K562 (cell line): ENCODE measurements at regions not wholly inside any gene's neighbourhood (a gene's known extent, or its start where the extent isn't known, plus 50 kb on each side); places are given as distances from the start of the nearest gene placed in this dataset.

Experiments used
- ATAC-seq: fragments of 200-7000 bp; cut with Tn5 transposase; 3 replicates; pipeline ENCODE4 v1.9.1; 2020; ENCODE audit warnings: moderate library complexity
- BruUV-seq: library from RNA; stranded (reverse); fragments of 400-500 nt; replicated peaks from 2 replicates; lab custom pipeline; 2021; lab: Mats Ljungman, UMichigan
- CTCF ChIA-PET: fragments of 300-600 bp; formaldehyde crosslinking; extraction: SDS; loops from one replicate; lab custom pipeline; 2021; ENCODE audit warnings: low intra/inter-chr PET ratio; lab: Yijun Ruan, JAX
- POLR2A ChIA-PET: fragments of 300-600, 350-650 bp; sonication (Branson Sonifier 250); formaldehyde crosslinking; extraction: SDS; loops from one replicate; lab custom pipeline; 2021; ENCODE audit warnings: antibody characterized with exemption, inconsistent platforms; lab: Yijun Ruan, JAX
- DNase-seq, 4 experiments: peaks; one replicate each; pipeline versions ENCODE4 v3.0.0 to v3.0.0-alpha.2; 2011 to 2018; ENCODE audit warnings: low spot score in 3 of 4, mixed read lengths in 3 of 4; ENCODE audit errors: extremely low read depth in 1 of 4
- FAIRE-seq: peaks from 2 replicates; lab custom pipeline; 2011; peaks lifted over from hg19 to GRCh38; lab: Jason Lieb, UNC
- H2AFZ ChIP-seq: 2 replicates; pipeline ENCODE4 v1.6.0; 2011; ENCODE audit warnings: low read depth, low read length, control low read depth, inconsistent platforms
- H3K27ac ChIP-seq: fragments of 200-600 bp; 3 replicates; pipeline ENCODE4 v1.8.0; 2011; ENCODE audit warnings: low read depth, mild to moderate bottlenecking, control low read depth, inconsistent platforms, low read length, moderate library complexity, mixed read lengths; ENCODE audit errors: extremely low read depth
- H3K27me3 ChIP-seq, 2 experiments: fragments of 300-600 bp in 1 of 2; 2 replicates in 1 of 2; 3 replicates in 1 of 2; pipeline versions ENCODE4 v1.6.0 to v1.8.0; 2011; ENCODE audit warnings: inconsistent platforms in 2 of 2, low read length in 2 of 2, mild to moderate bottlenecking in 1 of 2, mixed read lengths in 1 of 2, moderate library complexity in 1 of 2; ENCODE audit not compliant: control insufficient read depth in 2 of 2, insufficient read depth in 2 of 2
- H3K36me3 ChIP-seq: fragments of 300-600 bp; 3 replicates; pipeline ENCODE4 v1.8.0; 2011; ENCODE audit warnings: mild to moderate bottlenecking, low read length, inconsistent platforms; ENCODE audit not compliant: control insufficient read depth, insufficient read depth
- H3K4me1 ChIP-seq, 2 experiments: fragments of 200-600 bp in 1 of 2; replicated peaks in 1 of 2; 2 replicates in 1 of 2; 3 replicates in 1 of 2; pipeline versions ENCODE4 v1.5.1 to v1.8.0; 2011; ENCODE audit warnings: inconsistent platforms in 2 of 2, low read length in 2 of 2, mild to moderate bottlenecking in 1 of 2, mixed read lengths in 1 of 2, moderate library complexity in 1 of 2; ENCODE audit not compliant: control insufficient read depth in 2 of 2, insufficient read depth in 2 of 2
- H3K4me2 ChIP-seq: 2 replicates; pipeline ENCODE4 v1.6.1; 2011; ENCODE audit warnings: low read length, control low read depth, inconsistent platforms, mixed read lengths; ENCODE audit not compliant: insufficient read depth
- H3K4me3 ChIP-seq: fragments of 200-600 bp; sonication (generic), shearing (Covaris generic); 2 replicates; pipeline ENCODE4 v1.5.1; 2016; ENCODE audit warnings: control low read depth, inconsistent platforms
- H3K79me2 ChIP-seq: fragments of 200-600 bp; 3 replicates; pipeline ENCODE4 v1.8.0; 2011; ENCODE audit warnings: low read length, inconsistent platforms; ENCODE audit not compliant: control insufficient read depth, insufficient read depth
- H3K9ac ChIP-seq, 2 experiments: 2 replicates each; pipeline versions ENCODE4 v1.6.0 to v1.6.1; 2011; ENCODE audit warnings: low read depth in 2 of 2, low read length in 2 of 2, control low read depth in 1 of 2, inconsistent platforms in 1 of 2, mild to moderate bottlenecking in 1 of 2, mixed read lengths in 1 of 2; ENCODE audit not compliant: insufficient read depth in 1 of 2
- H3K9me1 ChIP-seq: one replicate; pipeline ENCODE4 v1.6.0; 2011; ENCODE audit warnings: inconsistent platforms, mild to moderate bottlenecking, low read length, moderate library complexity; ENCODE audit not compliant: control insufficient read depth, insufficient read depth
- H3K9me3 ChIP-seq: replicated peaks from 2 replicates; pipeline ENCODE4 v1.5.1; 2011; ENCODE audit warnings: low read depth, low read length, inconsistent platforms; ENCODE audit not compliant: control insufficient read depth, insufficient read depth
- H4K20me1 ChIP-seq: replicated peaks from 2 replicates; pipeline ENCODE4 v1.6.1; 2011; ENCODE audit warnings: low read length, inconsistent platforms, mixed read lengths; ENCODE audit not compliant: control insufficient read depth, insufficient read depth
- ATF1 ChIP-seq, 2 experiments: fragments of 450-650 bp in 1 of 2; IDR thresholded peaks; 2 replicates each; pipeline ENCODE4 v1.6.1; 2016; ENCODE audit warnings: missing compliant biosample characterization in 1 of 2, missing genetic modification characterization in 1 of 2
- ELF2 ChIP-seq: fragments of 250-450 bp; sonication (Bioruptor Pico); IDR thresholded peaks from 2 replicates; pipeline ENCODE4 v1.5.0; 2021; ENCODE audit warnings: mild to moderate bottlenecking
- PREB ChIP-seq: sonication (generic); formaldehyde crosslinking; IDR thresholded peaks from 2 replicates; pipeline ENCODE4 v1.8.1; 2023; ENCODE audit warnings: mild to moderate bottlenecking, missing genetic modification reagents
- THRAP3 ChIP-seq: fragments of 450-650 bp; IDR thresholded peaks from 2 replicates; pipeline ENCODE4 v1.6.1; 2016; ENCODE audit warnings: mild to moderate bottlenecking, inconsistent platforms, borderline replicate concordance
- ZBTB33 ChIP-seq: sonication (generic); formaldehyde crosslinking; IDR thresholded peaks from 2 replicates; pipeline ENCODE4 v1.8.1; 2023; ENCODE audit warnings: mild to moderate bottlenecking, missing genetic modification reagents
- ZC3H8 ChIP-seq: fragments of 450-650 bp; IDR thresholded peaks from 2 replicates; pipeline ENCODE4 v1.6.1; 2017
- ZNF398 ChIP-seq: fragments of 250-450 bp; sonication (Bioruptor Pico); IDR thresholded peaks from 2 replicates; pipeline ENCODE4 v1.8.0; 2021; ENCODE audit warnings: moderate library complexity, mild to moderate bottlenecking, inconsistent platforms
- WGBS: fragments of 100-300 bp; shearing (Covaris generic); methylation state at CpG from one replicate; pipeline ENCODE4 v1.1.6; 2016; ENCODE audit warnings: low coverage, mixed read lengths; ENCODE audit not compliant: insufficient coverage; ENCODE audit errors: missing lambda C conversion rate; 5-methylcytosine and 5-hydroxymethylcytosine counted together
- in situ Hi-C: fragments of 300-500 bp; cut with MboI; formaldehyde crosslinking; loops from 4 replicates; pipeline ENCODE4 v1.15.0; 2018; ENCODE audit warnings: inconsistent platforms, mixed read lengths
- intact Hi-C: fragments of 100-400 bp; cut with micrococcal nuclease; formaldehyde crosslinking; loops from 2 replicates; pipeline ENCODE4 v1.14.2; 2022

GRCh38 chr4:32337403-32337802 lies 1617.2 kb downstream of the PCDH7 start:
- Histone ChIP-seq H2AFZ (no peak overlapping the region), H3K27me3 (no peaks in the 10 kb centered on the region), H4K20me1 (no peaks in the 10 kb centered on the region), H3K79me2 (no peaks in the 10 kb centered on the region), H3K4me3 (no peak overlapping the region), H3K9ac (no peak overlapping the region), H3K9me1 (no peaks in the 10 kb centered on the region), H3K36me3 (no peaks in the 10 kb centered on the region), H3K9me3 (no peaks in the 10 kb centered on the region), H3K4me2 (no peak overlapping the region), H3K27ac (no peak overlapping the region), H3K4me1 (no peaks in the 10 kb centered on the region)
- no peak for DNase-seq
- BruUV-seq = no TSS peak
- intact Hi-C loops (no loop called here), in situ Hi-C loops (no loop called here)
- CTCF ChIA-PET = no interaction called here
- 0% methylated on average over 2 of the region's 2 CpGs for WGBS
- TF ChIP-seq ATF1 (CRISPR knock-in tag; IDR thresholded peaks at IDR 0.05) (no peak), ATF1 (tag; IDR thresholded peaks at IDR 0.05) (no peak), ZNF398 (CRISPR knock-in tag) (no peak), ZC3H8 (no peak), PREB (CRISPR knock-in tag) (no peak), ZBTB33 (CRISPR knock-in tag) (no peak), ELF2 (no peak), THRAP3 (no peak)
- no peak for ATAC-seq
- POLR2A ChIA-PET = no interaction called here
- FAIRE-seq = no peak
